ENCODE measurements at regions not wholly inside any gene's neighbourhood (a gene's known extent, or its start where the extent isn't known, plus 50 kb on each side); places are given as distances from the start of the nearest gene placed in this dataset.

- TF ChIP-seq CTCF (IDR thresholded peaks at IDR 0.05 in 4 of 5, conservative IDR thresholded peaks at IDR 0.05 in 1 of 5) (no peak), POLR2A (IDR thresholded peaks at IDR 0.05) (no peak)
These were observed 516.7 kb upstream of the TMEM132C start for GRCh38 chr12:127750076-127750840.

Measured in gastrocnemius medialis (tissue), 4 donors.